HG03460 (cell line): ENCODE measurements at regions not wholly inside any gene's neighbourhood (a gene's known extent, or its start where the extent isn't known, plus 50 kb on each side); places are given as distances from the start of the nearest gene placed in this dataset.

Experiments used
- ATAC-seq: cut with Tn5 transposase; IDR thresholded peaks from one replicate; pipeline ENCODE4 v1.9.1; 2021; ENCODE audit not compliant: unreplicated experiment

DNA sequence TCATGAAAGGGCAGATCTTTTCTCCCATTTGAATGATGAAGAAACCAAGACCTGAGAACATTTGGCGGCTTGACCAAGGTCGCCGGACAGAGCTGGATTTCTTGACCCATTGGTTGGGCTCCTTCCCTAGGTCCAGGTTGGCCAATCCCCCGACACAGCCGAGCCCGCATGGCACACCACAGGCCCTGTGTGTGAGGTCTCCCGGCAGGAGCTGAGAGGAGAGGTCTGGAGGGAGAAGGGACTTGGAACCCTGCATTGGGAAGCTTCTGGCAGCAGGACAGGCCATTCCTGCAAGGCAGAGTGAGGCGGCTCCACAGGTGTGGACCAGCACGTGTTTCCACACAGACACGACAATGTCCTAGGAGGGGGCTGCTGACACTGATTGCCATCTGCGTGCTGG, 98.6 kb upstream of the THY1 start:
- ATAC-seq = no peak

DNA sequence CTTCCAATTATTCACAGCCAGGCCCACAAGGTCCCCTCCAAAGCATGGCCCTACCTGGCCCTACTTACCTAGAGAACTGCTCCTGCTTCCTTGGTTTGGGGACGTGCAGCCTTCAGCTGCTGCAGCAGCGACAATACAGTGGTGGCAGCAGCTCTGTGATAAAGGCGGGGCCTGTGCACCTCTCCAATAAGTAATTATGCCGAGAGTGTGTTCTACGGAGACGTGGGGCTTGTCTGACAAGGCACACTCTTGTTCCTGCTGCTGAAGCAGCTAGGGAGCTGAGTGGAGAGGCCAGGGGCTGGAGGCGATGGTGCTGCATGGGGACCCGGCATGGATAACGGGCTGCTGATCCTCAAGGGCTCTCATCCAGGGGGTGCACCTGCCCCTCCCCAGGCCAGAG, 98.0 kb upstream of the THY1 start:
- ATAC-seq = no peak

DNA sequence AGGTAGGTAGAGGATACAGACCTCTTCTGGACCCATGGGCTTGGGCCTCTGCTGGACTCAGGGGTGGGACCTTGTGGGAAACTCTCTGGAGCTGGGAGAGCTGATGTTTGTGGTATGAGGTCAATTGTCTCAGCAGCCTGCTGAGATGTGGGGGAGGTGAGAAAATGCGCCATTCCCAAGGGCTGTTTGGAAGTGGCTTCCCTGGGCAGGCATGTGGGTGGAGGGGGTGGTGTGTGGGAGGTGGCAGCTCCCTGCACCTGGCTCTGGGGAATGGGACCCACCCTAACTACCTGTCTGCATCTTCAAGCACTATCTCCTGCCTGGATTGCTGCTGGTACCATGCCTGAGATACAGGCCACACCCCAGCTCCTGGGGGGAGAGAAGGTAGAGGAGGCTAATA, 97.4 kb upstream of the THY1 start:
- ATAC-seq = no peak

DNA sequence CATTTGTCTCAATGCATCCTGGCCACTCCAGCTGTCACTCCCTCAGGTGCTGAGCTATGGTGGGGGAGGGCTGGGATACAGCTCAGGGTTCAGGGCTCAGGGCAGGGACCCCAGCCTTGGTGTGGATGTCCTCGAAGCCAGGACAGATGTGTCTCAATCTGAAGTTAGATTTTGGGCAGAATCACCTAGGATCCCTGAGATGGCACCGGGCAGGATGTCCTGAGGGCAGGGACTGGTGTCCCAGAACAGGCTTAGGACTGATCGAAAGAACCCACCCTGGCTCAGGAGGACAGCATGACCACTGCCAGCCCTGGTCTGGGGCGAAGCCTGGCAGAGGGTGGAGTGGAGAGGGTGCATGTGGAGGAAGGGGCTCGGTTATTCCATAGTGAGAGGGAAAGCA, 96.8 kb upstream of the THY1 start:
- ATAC-seq = no peak

DNA sequence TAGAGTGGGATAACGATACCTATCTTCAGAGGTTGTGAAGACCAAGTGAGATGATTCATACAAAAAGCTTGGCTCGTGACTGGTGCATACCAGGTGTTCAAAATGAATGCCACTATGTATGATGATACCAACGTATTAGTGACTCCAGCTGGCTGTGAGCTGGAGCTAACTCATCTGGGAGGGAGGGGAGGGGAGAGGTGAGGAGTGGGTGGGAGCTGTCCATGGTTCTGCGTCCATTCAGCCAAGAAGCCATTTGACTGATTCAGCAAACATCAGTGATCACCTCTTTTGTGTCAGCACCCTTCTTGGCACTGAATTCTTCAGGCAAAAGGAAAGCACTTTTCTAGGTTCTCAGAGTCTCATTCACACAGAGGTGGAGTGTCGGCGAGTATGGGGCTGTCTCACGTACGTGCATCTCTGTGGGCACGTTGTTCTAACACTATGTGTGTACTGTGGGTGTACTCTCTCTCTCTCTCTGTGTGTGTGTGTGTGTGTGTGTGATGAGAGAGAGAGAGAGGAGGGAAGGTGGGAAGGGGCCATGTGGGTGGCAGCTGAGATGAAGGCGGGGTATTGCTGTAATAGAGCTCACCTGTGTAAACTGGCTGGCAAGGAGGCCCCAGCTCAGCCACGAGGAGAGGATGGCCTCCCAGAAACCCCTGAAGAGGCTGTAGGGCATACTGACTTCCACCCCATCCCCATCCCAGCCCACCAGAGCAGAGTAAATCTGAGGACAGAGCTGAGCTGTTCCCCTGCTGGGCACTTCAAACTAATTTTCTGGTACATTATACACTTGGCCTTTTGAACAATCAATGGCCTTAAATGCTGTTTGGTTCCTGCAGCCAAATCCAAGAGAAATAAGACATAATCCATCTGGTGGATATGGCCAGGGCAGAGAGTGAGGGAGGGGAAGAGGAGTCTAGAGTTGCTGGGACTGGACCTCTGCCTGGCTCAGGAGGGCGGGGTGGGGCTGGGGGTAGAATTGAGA, 96.1 kb upstream of the THY1 start:
- ATAC-seq = no peak

DNA sequence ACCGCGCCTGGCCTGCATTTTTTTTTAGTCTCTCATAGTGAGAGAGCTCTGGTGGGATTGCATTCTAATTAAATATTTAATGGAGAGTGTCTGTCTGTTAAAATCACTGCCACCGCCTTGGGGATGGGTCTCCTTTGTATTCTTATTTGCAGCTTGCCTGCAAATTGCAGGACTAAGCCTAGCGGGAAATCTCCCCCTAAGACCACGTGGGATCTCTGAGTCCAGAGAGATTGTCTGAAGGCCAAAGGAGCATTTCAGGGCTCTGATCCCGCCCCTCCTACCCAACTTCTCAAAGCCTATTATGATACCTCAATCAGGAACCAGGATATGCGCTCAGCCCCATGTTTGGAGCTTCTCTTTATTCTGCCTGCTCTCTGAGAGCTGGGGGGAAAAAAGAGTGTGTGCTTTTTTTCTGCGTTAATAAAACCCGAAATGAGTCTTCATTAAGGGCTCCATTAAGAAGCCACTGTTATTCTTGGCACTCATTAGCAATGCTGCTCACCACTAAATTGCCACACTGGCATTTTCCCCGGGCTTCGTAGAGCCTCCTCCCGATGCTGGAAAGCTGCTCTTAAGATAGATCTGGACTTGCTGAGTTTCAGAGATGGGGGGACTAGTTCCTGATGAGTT, 92.9 kb upstream of the THY1 start:
- no peak for ATAC-seq

DNA sequence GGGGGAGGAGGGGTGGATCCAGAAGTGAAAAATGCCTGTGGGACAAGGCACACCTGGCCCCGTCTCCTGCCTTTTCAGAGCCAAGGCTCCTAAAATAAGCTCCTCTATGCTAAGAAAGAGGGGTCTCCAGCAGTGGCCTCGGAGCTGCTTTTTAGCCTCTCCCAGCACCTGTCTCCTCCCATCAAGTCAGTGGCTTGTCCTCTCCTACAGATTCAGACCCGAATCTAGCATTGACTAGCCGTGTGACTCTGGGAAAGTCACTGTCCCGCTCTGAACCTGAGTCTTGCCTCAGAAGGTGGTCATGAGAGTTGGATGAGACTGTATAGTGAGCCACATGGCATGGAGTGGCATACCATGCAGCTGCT, 90.8 kb upstream of the THY1 start:
- no peak for ATAC-seq

DNA sequence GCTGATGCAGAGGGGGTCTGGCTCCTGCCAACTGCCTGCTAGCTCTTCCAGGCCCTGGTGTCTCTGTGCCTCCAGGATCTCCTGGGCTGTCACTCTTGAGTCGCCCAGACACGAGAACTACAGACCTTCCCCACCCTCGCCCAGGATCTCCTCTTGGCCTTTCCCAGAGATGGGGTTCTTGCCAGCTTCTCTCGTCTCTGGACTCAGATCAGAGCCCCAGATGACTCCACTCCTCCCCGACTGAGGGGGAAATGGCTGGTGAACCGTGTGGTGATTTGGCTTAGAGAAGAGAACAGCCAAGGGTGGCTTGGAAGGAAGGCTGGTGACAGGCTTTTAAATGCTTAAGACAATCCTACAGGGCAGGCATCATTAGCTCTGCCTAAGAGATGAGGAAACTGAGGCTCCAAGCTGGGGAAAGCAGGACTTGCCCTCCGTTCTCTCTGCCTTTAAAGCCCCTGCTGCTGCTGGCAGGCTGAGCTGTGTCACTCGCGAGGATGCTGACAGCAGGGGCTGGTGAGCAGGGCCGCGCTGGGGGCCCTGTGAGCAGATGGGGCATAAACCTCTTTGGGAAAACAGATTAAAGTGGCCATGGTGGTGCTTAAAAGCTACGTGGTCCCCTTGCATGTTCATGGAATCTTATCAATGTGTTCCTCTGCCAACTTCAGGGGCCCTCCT, 90.3 kb upstream of the THY1 start:
- no peak for ATAC-seq

DNA sequence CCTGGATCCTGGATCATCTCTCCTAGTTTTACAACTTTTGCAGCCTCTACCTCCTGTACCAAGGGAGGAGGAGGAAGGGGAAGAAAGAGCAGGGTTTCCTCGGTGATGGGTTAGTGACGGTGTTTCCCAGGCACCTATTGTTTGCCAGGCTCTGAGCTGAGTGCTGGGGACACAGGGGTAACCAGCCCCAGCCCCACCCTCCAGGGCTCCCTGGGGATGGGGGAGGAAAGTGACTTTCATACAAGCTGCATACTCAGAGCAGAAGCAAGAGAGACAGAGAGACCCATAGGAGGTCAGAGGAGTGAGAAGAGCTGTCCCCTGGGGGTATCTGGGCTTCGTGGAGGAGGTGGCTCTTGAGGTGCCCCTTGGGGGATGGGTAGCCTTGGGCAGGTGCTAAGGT, 89.4 kb upstream of the THY1 start:
- ATAC-seq = no peak

DNA sequence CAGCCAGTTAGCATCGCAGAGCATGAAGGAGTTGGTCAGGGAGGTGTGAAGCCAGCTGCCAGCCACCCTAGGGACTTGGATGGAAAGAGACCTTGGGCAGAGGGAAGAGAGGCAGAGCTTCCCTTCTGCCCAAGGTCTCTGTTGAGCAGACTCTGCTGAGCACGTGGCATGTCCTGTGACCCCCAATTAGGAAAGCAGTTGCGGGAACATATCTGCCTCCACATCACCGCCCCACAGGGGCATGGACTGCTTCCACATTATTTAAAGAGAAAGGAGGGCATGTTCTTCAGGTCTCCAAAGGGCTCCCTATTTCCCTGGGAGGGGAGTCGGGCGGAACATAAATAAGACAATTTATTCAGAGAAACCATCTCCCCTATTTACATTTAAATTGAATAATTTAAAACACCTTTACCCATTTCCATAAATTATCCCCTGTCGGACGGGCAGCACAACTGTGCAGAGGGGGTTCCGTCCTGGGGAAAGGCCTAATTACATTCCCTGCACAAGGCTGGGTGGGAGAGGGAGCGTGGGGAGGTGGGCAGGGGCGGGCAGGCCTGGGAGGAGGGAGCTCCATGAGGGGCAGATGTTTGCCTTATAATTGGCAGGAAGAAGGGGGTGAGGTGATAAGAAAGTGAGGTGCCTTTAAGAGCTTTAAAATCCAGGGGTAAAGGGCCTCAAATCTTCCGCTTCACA, 88.8 kb upstream of the THY1 start:
- no peak for ATAC-seq

DNA sequence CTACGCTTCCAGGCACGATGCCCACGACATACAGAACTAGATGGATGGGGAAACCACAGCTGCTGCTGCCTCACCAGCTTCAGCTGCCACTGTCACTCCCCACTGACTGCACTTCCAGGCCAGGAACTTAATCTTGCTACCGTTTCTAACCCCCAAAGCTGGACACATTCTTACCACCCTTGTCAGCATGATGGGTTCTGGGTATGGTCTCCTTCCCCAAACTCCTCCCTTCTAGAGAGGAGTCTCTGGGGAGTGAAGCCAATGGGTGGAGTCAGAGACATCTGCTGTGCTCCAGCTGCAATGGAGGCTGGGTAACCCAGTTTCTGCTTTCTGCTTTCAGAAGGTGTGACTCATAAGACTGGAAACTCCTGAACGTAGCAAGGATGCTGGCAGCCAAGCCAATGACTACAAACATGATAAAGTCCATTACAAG, 87.0 kb upstream of the THY1 start:
- ATAC-seq = peak; percentile 83

DNA sequence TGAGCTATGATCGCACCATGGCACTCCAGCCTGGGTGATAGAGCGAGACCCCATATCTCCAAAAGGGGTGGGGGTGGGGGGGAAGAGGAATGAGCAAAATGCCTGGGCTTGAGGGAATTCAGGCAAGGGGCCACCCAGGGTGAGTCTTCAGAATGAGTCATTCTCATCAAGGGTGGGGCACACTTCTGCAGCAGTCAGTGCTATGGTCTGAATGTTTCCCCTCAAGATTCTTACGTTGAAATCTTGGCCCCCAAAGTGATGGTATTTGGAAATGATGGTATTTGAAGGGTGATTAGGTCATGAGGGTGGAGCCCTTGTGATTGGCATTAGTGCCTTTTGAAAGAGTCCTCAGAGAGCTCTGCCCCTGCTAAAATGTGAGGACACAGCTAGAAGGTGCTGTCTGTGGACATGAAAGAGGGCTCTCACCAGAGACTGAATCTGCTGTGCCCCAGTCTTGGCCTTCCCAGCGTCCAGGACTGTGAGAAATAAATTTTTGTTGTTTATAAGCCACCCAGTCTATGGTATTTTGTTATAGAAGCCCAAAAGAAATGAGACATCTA, 86.4 kb upstream of the THY1 start:
- no peak for ATAC-seq

DNA sequence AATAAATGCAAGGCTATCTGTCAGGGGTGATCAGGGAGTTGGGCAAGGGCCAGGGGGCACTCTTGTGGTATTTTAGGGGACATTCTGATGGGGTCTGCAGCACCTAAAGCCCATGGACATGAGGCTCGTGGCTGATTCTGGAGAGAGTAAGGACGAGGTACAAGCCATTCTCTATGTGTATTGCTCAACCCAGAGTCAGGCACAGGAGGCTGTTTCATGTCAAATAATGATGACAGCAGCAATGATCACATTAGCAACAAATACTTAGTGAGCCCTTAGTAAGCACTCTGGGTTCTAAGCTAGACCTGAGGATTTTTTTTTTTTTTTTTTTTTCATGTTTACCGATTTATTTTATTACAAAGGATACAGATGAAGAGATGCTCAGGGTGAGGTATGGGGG, 83.5 kb upstream of the THY1 start:
- no peak for ATAC-seq

DNA sequence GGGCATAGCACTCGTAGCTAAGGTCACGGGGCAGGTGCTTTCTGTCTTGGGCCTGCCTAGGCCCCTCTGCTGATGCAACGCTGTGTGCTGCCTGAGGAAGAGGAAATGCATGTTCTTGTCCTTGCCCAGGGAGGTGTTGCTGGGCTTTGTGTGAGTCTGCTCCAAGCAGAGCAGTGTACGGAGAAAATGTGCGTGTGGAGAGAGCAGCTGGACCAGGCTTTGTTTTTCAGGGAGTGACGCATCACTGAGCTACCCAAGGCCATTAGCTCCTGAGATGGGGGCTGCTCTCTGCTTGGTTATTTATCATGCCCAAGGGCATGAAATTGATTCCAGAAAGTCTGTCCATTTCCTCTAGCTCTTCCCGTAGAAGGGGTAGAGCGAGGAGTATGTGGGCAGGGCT, 82.9 kb upstream of the THY1 start:
- no peak for ATAC-seq

DNA sequence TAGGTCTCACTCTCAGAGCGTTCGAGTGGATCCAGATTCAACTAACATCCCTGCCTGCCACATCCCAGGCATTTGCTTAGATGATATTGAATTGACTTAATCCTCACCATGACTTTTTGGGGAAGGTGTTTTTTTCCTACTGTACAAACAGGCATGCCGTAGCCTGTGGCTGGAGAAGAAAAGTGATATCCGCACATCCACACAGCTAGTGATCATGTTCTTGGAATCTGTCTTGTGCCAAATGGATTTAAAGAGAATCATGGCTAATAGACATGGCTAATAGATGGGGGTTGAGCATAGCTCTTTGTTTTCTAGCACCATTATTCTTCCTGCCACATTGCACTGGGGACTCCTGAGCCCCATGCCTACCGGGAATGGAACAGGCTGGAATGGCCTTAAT, 82.1 kb upstream of the THY1 start:
- ATAC-seq = no peak

DNA sequence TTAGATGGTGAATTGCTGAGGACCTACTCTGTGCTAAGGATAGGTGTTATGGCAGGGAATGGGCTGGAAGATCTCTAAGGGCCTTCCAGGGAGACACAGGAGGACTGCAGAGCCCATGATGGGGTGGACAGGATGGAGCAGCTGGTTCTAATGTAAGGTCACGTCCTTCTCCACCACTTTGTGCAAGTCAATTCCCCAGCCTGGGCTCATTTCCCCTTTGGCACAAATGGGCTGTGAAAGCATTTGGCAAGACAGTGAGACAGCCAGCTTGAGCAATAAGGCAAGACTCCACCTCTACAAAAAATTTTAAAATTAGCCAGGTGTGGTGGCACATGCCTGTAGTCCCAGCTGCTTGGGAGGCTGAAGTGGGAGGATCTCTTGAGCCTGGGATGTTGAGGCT, 81.4 kb upstream of the THY1 start:
- ATAC-seq = no peak

DNA sequence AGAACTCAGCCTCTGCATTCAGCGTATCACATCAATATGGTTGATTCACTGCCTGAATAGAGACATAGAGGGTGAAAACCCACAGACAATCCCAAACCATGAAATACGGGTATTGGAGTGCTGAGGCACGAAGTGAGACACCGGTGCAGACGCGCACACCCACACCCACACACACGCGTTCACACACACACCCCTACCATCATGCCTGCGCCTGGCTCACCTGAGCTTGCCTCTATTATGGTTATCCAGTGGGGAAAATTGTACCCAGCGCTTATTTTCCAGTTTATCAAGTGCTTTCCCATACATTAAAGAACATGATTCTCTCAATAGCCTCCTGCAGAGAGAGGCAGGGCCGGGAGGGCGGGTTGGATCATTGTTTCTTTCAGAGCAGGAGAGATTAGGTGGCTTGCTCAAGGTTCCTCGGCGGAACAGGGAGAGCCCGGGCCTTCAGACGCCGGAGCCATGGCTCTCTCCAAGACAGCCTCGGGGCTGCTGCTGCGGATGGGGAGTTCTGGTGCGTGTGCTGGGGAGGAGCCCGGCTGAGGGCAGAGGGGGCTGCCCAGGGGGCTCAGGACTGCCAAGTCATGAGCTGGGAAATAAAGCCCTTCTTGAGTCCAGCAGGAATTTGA, 78.9 kb upstream of the THY1 start:
- ATAC-seq = no peak

DNA sequence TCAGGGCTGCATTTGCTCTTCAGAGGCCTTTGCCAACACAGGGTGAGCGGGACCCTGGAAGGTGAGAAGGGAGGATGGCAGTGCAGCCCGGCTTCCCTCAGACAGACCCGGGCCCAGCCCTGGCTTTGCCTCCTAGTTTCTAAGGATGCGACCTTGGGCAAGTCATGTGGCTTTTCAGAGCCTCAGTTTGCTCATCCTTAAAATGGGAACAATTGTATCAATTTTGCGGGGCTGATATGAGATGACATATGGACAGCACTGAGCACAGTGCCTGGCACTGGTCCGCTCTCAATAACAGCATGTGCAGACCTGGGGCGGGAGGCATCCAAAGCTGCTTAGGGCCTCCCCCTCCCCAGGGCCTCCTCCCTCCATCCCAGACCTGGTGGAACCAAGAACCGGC, 74.7 kb upstream of the THY1 start:
- ATAC-seq = no peak

DNA sequence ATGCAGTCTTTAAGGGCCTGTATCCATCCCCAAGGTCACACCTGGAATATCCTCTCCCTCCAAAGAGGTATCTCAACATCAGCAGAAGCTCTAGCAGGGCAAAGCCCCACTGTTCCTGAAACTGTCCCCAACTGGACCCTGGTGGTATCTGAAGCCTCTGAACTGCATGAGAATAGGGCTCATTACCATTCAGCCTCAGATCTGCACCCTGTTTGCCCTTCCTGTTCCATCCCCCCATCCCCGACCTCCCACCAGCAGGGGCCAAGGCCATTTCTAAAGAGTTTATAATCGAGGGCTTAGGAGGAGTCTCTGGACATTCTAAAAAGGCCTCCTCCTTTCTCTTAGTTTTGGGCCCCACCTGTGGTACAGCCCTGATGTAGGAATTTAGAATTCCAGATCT, 74.0 kb upstream of the THY1 start:
- no peak for ATAC-seq

DNA sequence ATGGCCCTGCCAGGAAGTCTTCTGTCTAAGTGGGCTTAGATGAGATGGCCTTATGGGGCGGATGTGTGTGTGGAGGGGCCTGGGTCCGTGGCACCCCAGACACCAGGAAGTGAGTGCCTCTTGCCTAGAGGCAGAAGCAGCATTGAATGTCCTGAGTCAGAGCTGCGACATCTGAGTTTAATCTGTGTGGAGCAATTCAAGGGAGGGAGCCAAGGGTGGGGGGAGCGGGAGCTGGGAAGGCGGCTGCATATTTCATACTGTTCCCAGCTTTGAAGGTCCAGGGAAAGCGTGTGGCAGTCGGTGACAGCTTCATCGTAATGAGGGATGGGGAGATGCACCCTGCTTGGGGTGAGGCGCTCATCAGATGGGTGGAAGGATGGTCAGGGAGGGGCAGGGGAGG, 73.5 kb upstream of the THY1 start:
- no peak for ATAC-seq

DNA sequence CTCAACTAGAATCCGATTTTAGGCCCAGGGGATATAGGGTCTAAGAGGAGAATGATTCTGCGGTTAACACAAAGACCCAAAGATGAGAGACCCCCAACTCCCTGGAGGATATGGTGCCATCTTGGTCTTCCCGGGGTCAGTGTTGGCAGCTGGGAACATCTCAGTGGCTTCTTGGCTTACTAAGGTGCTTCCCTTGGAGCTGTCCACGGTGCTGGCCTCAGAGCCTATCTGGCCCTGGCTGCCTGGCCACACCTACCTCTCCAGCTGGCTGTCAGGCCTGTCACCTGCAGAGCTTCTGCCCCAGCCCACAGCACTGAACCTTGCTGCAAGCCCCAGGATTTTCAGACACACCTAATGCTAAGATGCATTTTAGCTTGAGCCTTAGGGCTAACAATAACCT, 70.7 kb upstream of the THY1 start:
- no peak for ATAC-seq
